DMS53 (cell line): ENCODE measurements at regions not wholly inside any gene's neighbourhood (a gene's known extent, or its start where the extent isn't known, plus 50 kb on each side); places are given as distances from the start of the nearest gene placed in this dataset.

ENCODE experiments used
- DNase-seq: peaks from one replicate; lab custom pipeline; 2025; lab: John Stamatoyannopoulos, UW

DNA sequence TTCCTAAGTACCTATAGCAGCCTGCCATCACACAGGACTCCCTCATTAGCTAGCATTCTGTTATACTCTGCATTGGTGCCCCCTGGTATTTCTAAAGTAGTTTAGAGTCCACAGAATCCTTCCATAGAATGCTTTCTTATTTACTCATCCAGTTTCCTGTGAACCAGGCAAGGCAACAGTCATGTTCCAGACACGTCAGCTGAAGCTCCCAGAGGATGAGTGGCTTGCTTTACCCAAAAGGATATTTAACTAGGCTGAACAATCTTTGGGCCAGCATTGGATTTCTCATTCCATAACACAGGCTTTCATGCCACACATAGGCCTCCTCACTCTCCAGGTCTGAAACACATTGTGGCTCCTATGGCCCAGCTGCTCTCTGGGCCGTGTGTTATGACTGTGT is 203.8 kb upstream of the MAP3K7 start:
- no peak for DNase-seq

DNA sequence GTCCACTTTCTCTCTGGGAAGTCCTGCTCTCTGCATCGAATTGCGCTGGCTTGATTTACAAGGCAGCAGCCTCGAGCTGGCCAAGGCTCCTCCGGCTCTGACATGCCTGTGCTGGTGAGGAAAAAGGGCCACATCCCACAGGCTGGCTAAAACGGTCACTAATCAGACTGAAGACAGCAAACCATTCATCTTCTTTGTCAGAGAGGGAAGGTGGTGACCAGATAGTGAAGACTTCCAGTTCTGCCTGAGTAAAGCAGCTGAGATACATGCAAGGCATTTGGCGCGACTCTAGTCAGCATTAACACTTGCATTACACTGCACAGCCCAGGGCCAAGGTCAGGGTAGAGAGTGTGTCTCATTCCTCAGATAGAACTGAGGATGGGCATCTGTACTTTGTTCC is 203.2 kb upstream of the MAP3K7 start:
- DNase-seq: no peak

DNA sequence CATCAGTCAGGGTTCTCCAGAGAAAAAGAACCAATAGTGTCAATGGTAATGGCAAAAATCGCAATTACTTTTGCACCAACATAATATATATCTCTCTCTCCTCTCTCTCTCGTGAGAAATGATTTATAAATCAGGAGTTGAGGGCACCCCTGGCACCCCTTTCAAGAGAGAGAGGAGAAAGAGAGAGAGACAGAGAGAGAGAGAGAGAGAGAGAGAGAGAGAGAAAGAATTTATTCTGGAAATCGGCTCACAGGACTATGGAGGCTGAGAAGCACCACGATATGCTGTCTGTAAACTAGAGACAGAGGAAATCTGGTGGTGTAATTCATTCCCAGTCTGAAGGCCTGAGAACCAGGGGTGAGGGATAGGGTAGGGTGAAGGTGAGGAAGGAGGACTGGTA is 201.9 kb upstream of the MAP3K7 start:
- no peak for DNase-seq

DNA sequence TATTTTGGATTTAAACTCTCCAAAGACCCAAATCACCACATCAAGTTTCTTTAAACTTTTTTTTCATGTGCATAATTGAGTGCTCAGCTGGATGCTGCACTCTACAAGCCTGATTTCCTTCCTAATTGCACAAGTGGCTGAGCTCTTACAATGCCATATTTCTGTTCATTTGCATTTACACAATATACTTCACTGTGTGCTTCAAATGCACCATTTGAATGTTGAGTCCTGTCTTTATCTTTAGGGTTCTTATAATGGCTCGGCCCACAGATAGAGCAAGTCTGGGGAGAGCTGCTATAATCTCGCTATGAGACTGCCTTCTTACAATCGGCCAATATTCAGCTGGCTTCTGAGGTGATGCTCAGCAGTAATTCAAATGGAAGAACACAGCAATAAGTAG is 200.6 kb upstream of the MAP3K7 start:
- DNase-seq: no peak

DNA sequence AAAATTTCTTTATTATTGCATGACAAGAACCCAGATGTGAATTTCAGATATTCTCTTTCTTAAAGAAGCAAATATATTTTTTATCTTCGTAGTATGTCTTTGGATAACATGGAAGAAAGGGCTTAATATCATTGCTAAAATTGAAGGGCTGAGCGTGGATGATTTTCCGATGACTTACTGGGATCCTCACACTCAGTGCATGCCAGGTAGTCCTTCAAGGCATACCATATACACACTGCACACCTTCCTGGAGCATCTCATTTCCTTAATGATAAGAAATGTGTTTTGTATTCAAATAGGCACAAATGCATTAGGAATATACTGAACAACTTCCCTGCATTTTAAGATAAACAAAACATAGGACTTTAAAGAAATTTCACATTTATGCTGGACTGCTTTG is 193.9 kb upstream of the MAP3K7 start:
- DNase-seq: no peak

DNA sequence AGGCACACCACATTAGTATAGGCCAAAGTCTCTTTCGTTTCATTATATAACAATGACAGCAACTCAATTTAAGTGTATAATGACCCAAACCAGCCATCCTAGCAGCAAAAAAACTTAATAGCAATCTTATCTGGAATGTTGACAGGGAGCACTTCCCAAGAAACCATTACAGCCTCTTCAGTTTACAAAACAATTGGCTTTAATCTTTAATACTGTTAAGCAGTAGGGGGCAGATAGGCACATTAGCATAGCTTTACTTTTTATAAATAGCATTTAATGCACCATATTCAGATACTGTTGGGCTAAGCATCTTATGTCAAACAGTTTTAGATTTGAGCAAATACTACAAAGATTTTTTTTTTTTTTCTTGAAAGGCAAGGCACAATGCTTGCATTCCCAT is 193.3 kb upstream of the MAP3K7 start:
- no peak for DNase-seq

DNA sequence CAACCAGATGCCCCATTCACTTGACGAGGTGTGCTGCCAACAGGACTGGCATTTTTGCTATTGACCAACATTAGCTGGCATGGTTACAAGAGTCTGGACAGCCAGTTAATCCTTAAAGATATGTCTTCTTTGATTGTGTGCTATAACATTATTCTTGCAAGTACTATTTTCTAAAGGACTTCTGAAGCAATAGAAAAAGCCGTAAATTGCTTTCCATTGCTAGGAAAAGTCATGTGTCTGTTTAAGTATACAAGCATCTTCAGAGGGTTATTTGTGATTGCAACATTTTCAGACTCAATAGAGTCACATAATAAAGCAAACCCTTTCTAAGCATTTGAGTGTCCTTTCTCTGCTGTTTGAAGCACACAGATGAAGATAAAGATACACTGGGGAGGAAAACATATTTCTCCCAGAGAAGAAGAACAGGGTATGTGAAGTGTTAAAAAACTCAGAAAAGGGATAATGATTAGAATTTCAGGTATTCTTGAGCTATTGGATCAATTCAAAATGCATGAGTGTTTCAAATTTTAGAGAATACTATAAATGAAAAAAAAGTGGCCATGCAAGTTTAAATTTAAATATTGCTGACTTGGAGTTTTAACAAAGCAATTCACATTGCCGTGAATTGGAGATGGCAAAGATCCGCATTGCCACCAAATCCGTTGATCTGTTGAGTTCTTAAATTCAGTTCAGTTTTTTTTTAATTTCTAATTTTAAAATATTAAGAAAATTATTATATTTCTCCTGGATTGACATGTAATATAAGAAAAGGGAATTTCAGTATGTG is 191.7 kb upstream of the MAP3K7 start:
- DNase-seq: no peak

DNA sequence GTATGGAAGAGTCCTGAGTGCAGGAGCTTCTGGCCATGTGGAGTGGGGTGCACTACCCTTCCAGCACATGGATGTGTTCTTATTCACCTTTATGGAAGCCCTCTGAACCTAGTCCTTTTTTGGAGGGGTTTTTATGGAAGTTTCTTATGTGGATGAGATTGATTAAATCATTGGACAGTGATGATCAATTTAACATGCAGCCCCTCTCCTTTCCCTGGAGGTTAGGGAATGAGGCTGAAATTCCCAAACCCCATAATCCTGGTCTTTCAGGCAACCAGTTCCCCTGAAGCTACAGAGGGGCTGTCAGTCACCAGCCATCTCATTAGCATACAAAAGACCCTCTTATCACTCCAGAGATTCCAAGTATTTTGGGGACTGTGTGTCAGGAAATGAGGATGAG is 183.9 kb upstream of the MAP3K7 start:
- DNase-seq: no peak

DNA sequence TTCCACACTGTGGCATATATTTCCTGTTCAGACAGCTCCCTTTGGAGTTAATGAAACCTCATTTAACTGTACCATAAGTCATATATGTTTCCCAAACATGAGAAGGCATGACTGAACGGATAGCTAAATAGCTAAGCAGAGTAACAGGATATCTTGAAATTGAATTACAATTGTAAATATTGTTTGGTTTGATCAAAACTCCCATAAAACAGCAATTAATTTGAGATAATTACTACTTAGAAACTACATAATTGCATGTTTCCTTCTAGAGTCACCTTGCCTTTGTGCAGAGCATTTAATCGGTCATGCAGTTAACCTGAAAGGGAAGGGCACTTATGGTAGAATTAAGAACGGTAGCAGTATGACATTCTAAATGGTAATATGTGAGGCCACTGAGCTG is 179.0 kb upstream of the MAP3K7 start:
- DNase-seq: peak; percentile 14

DNA sequence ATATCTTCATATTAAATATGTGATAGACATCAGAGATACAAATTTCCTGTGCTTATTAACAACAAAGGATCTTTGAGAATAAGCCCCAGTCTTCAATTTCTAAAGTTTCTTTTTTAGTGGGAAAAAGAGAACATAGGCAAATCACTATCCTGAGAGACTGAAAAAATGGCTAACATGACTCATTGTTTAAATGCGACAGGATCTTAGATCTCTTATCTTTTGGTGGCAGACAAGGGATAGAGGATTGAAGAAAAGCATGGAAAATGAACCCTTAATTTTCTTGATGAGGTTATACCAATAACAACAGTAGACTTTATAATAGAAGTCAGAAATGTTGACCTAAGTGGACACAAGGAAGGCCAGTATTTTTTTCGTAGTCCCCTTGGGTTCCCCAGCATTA is 178.6 kb upstream of the MAP3K7 start:
- peak; percentile 67 for DNase-seq

DNA sequence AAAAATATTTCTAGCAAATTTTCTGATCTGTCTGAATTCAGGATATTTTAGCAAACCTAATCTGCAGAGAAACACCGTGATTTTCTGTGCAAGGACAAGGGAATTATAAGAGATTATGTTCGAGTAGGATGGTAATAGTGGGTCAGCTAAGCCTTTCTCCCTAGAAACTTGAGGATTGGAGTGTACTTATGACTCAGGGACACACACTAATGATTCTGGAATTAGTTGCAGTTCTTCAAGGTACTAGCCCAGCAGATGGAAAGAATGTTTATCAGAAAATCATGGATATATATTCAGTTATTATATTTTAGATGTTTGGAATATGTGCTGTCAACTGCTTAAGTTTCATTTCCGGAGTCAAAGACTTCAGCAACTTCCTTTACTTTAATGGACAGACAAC is 177.1 kb upstream of the MAP3K7 start:
- peak; percentile 5 for DNase-seq

DNA sequence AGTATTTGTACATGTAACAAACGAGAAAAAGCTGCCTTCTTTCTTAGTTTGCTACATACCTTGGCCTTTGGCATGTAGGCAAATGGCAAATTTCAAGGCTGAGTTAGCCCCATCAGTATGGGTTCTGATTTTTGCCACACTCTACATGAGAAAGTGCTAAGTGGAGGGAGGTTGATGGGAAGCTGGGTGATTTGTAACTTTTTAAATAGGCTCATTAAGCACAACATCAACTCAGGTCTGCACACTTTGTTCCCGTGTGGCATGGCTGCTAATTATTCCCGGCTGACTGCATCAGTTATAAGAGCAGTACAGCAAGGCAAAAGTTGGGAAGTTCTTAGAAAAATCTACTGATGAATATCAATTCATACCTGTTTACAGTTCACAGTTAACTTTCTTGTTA is 172.8 kb upstream of the MAP3K7 start:
- DNase-seq: no peak

DNA sequence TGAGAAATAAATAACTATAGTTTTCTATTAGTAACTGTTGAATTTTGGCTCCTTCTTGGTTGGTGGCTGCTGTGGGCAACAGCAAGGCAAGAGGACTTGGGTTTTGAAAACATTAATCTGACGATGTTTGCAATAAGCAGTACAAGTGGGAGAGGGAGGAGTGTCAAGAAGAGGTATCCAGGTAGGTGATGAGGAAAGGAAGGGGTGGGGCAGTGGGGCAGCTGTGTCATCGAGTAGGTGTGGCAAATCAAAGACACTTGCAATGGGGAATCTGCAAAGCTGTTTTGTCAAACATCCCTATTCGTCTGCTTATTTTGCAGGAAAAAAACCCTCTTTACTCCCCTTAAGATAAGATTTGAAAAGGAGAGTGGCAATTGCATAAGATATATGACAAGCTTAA is 171.9 kb upstream of the MAP3K7 start:
- DNase-seq: peak; percentile 15

DNA sequence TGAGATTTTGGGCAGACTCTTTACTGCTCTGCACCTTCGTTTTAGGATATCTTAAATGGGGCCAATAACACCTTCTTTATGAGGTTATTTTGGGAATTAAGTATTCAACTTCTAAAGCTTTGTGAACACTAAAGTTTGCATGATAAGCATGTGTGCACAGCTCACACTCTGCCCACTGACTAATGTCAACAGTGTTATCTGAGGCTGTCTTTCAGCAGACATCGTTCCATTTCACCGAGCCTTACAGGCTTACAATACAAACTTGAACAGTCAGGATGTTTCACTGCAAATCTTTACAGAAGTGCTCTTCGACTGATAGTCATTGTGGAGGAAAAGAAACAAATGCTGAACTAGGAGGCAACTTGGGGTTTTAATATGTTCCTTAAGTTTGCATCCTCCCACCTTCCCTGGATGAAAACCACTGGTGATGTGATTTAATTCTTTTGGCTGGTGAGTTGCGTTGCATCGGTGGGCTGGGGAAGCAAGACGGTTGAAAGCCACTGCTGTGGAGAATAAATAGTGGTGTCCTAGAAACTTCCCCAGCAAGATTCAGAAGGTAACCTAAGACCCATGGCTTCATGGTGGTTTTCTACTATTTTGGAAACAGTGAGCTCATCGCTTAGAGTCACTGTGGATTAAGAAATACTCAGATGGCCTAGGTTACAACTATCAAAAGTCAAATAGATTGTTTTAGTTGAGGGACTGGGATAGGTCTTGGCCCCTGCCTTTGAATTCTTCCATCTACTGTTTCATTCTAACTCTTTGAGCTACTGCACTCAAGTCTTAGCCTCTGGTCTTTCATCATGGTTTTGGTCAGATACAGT is 167.2 kb upstream of the MAP3K7 start:
- DNase-seq: peak; percentile 14

DNA sequence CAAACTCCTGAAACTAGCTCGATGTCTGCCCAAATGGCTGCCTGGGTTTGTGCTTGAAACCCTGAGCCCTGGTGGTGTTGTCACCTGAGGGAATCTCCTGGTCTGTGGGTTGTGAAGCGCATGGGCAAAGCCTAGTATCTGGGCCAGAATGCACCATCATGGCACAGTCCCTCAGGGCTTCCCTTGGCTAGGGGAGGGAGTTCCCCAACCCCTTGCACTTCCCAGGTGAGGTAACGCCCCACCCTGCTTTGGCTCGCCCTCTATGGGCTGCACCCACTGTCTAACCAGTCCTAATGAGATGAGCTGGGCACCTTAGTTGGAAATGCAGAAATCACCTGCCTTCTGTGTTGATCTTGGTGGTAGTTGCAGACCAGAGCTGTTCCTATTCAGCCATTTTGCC is 152.9 kb upstream of the MAP3K7 start:
- no peak for DNase-seq

DNA sequence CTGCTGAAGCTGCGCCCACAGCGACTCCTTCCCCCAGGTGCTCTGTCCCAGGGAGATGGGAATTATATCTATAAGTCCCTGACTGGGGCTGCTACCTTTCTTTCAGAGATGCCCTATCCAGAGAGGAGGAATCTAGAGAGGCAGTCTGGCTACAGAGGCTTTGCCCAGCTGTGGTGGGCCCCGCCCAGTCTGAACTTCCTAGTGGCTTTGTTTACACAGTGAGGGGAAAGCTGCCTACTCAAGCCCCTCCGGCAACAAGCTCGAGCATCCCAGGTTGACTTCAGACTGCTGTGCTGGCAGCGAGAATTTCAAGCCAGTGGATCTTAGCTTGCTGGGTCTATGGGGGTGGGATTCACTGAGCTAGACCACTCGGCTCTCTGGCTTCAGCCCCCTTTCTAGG is 152.5 kb upstream of the MAP3K7 start:
- no peak for DNase-seq

DNA sequence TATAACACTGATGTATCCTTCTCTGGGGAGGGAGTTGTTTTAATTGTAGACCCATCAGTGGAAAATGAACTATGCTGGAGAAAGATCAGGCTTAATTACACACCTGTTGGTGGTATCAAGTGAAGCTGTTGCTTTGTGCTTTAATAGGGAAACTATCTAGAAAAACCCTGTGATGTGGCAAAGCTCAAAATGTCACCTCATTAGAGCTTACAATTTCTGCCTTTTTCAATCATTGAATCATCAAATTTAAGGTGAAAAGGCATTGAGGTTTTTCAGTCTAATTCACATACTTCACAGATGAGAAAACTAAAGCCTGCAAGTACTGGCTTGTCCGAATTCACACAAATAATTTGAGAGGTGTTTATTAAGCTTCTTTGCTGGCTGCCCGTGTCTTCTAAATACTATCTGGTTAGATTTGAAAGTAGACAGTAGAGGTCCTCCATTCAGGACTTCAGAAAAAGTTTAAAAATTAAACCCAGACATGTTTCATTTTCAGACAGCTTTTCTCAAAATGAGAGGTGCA is 143.3 kb upstream of the MAP3K7 start:
- no peak for DNase-seq

DNA sequence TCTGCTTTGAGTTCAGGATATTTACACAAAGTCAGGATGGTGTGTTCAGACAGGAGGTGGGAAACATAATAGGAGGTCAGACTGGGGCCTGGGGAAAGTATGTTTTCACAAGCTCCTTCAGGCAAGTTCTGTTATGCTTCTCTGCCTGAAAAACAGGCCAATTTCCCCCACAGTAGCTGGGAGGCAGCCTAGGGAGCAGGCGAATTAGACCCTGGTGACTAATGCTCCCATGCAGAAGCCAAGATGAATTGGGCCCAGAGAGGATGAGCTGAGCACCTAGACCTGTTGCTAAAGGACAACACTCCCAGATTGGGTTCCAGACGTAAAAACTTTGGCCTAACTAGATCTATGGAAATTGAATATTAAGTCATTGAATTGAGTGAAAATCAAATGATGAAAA is 142.2 kb upstream of the MAP3K7 start:
- no peak for DNase-seq

DNA sequence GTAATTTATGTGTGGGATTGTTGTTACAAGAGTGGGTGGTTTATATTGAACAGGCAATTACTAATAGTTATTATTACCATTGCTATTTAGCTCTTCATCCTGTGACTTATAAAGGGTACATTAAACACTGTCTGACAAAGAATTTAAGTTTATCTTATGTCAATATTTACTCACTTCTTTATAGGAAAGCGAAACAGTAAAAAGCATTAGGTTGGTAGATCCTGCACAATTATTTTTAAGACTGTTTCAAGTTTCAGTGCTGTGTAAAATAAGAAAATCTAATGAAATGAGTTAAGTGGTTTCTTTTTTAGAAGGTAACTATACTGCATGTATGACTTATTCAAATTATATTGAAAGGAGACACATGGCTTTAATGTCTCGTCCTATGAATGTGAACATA is 135.8 kb upstream of the MAP3K7 start:
- DNase-seq: peak; percentile 6

DNA sequence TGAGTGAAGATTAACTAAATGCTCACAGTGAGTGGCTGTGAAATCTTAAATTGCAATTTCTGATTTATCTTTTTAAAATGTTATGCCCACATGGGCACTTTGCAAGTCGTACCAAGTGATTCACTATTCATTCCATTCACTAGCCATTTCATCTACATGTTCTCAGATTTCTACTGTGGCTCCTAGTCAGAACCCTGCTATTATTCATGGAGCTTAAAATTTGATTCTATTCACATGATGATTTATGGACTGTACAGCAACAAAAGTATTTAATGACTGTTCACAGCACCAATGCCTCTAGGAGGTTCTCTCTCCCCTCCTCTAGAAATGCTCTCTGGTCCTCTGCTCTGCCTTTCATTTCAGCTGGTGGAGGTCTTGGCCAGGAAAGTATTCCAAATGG is 133.5 kb upstream of the MAP3K7 start:
- DNase-seq: no peak

DNA sequence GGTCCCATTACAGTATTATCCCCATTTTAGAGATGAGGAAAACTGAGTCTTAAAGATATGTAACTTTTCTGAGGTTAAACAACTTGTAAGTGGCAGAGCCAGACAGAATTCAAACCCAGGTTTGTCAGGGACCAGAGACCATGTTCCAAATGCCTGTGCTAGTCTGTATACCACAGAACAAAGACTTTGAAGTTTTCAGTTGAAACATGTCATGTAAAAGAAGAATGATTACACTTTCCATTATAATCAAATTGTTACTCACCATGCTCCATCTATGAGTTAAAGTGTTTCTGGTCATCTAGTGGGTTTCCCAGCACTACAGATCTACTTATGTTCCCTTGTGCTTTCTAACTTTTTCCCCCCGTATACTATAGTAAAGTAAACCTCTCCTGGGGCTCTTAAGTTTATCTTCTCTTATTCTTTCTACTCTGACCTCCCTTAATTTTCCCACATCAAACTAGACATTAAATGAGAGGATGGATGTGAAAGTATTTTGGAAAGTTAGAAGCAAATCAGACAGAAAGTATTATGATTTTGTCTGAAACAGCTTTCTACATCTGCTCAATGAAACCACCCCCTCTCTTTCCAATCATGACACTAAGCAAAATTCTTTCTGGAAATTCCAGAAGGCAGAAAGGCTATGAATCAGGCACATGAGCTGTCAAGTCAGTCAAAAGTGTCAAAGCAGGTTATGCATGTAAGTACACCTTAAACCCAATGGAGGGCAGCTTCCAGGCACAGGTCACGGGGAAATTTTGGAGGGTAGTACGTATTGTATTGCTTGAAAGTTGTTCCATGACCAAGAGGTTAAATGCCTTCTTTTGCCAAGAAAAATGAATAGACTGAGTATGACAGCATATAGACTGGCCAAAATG is 132.7 kb upstream of the MAP3K7 start:
- no peak for DNase-seq

DNA sequence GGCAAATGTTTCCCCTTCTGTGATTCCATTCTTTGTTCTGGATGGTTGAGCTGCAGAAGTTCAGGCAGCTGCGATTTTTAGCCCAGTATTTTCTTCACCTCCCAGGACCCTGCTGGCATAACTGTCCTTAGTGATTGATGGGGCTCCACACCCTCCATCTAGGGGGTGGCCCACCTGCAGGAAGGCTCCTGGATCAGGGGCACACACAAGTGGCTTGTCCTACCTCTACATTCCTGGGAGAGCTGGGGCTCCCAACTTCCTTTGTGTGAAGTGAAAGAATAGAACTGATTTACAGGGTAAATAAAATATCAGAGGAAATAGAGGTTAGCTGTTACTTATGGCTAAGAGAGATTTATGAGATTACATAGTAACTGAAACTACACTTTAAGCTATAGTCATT is 129.5 kb upstream of the MAP3K7 start:
- no peak for DNase-seq
